GM18861 (cell line): ENCODE measurements at regions not wholly inside any gene's neighbourhood (a gene's known extent, or its start where the extent isn't known, plus 50 kb on each side); places are given as distances from the start of the nearest gene placed in this dataset.
"Not testable (repeated sequence)": the region's sequence is repeated elsewhere in the genome, so short reads cannot be mapped to it uniquely, and the experiment has no call there.

ENCODE experiments used
- ATAC-seq: cut with Tn5 transposase; IDR thresholded peaks from one replicate; pipeline ENCODE4 v1.9.1; 2021; ENCODE audit not compliant: unreplicated experiment

GRCh38 chr13:63444225-63444624 lies 2028.6 kb upstream of the PCDH20 start:
- ATAC-seq = not testable (repeated sequence)

DNA sequence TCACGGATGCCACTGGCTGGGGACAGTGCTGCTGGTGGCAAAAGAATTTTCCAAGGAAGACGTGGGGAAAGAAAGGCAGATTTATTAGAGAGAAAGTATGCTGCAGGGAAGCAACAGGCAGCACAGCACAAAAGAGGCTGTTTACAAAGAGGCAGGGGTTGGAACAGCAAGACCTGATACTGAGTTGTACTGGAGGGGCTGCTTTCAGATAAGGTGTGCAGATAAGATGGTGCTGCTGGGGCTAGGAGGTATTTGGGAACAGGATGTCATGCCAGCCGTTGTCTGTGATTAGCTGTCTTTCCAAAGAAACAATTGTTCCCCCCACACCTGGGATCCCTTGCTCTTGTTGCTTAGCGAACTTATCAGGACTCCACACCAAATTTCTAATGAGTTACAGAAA lies 2023.3 kb upstream of the PCDH20 start:
- no peak for ATAC-seq

DNA sequence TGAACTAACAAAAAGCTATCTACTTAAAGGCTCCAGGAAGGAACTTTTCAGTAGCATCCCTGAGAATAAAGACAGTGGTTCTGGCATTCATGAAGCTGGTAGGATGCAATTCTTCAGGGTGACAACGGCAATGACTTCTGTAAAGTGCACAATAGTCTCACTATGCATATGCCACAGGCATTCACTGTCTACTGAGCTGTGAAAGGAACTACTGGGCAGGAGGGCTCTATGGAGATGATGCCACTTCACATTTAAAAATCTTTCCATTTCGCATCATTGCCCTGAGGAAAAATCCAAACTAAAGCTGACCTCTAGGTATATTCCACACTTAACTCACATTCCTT lies 2020.6 kb upstream of the PCDH20 start:
- no peak for ATAC-seq

- ATAC-seq = no peak
Measured at GRCh38 chr13:63435667-63436324, 2020.1 kb upstream of the PCDH20 start.

DNA sequence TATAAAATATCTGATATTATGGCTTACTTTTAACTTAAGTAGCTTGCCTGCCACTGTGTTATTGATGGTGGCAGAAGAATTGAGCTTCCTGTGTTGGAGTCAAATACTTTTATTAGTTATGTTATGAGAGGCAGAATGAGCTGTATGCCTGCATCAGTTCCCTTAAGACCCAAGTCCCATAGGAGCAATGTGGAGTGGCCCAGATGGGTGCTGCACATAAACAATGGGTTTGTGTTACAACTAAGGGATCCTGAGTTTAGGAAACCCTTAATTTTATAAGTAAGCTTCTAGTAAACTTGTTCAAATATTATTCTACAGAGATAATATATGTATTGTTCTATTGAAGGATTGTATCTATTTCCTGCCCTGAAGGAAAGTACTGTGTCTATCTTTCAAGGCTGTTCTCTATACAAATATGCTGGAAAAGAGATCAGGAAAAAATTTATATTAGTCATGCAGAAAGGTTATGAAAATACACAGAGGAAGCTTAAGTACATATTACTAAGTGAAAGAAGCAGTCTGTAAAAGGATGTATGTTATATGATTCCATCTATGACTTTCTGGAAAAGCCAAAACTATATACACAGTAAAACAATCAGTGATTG lies 2018.0 kb upstream of the PCDH20 start:
- no peak for ATAC-seq

- no peak for ATAC-seq
Measured at GRCh38 chr13:63427170-63427569, 2011.5 kb upstream of the PCDH20 start.

DNA sequence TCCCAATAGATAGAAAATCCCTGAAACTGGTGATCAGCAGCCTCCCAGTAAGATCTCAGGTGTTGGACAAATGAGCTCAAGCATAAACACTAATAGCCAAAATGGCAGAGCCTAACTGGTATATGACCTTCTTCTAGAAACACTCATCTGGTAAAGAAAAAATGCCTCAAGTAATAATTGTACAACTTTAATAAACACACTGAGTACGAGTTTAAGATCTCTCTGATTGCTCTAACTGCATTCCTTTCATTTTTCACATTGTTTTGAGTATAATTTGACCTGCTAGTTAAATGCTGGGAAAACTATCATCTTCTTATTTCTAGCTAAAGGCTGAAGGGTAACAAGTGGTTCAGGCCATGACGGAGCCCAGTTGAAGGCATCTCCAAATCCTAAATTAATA lies 2009.5 kb upstream of the PCDH20 start:
- no peak for ATAC-seq

GRCh38 chr13:63421123-63421522 lies 2005.5 kb upstream of the PCDH20 start:
- no peak for ATAC-seq

- ATAC-seq = no peak
Measured at GRCh38 chr13:63420685-63421084, 2005.0 kb upstream of the PCDH20 start.

- ATAC-seq = no peak
Measured at GRCh38 chr13:63414247-63414646, 1998.6 kb upstream of the PCDH20 start.

DNA sequence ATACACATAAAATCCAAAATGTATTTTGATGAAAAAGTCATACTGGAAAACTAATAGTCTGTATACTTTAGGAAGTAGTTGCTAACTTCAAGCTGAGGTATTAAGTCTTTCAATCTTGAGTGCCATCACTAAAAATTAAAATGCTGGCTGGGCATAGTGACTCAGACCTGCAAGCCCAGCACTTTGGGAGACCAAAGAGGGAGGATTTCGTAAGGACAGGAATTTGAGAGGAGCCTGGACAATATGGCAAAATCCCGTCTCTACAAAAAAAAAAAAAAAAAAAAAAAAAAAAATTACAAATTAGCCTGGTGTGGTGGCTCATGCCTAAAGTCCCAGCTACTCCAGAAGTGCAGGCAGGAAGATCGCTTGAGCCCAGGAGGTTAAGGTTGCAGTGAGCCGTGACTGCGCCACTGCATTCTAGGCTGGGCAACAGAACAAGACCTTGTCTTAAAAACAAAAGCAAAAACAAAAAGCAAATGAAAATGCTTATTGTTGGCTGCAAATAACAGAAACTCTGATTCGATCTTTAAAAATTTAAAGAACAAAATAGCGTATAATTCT lies 1994.2 kb upstream of the PCDH20 start:
- ATAC-seq = no peak

DNA sequence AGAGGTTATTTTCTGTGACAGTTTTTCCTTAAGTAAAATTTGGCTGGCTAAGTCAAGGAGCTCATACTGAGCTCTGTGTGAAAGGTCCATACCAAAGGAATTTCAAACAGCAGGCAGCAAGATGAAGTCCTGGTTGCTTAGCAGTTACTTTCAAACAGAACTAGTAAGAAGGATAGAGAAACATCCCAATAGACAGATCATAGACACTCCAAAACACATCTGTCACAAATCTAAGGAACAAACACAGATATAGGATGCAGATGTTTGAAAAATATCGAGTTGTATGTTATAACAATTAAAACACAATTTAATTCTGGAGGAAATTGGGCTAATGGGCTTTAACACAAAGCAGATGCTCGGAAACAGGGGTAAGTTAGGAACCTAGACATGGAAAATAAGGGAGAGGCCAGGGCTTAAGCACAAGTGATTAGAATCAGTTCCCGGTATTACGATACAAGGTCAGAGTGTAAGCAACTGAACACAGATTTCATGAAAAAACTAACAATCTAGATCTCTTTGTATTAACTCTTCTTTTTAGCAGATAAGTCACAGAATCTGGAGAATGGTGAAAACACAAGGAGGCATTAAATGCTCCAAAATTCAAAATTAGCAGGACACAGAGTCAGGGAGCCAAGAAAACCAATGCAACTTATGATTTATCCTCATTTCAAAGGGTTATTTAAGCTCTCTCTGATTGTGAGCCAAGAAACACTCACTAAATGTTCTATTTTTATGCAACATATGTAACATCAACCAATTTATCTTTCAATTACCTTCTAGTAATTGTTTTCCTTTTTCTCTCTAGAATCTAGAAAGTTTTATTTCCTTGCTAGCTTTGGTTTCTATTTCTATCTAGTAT lies 1992.9 kb upstream of the PCDH20 start:
- no peak for ATAC-seq

DNA sequence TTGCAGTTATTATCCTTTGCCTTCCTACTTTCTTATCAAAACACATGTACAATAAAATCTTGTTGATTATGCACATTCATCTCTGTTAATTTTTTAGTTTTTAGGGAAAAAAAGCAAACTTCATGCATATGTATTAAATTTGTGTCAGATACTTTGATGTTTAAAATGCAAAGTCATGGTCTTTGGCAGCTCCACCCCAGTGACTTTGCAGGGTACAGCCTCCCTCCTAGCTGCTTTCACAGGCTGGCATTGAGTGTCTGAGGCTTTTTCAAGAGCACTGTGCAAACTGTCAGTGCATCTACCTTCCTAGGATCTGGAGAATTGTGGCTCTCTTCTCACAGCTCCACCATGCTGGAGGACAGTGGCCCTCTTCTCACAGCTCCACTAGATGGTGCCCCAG lies 1988.1 kb upstream of the PCDH20 start:
- no peak for ATAC-seq

- ATAC-seq = no peak
Measured at GRCh38 chr13:63396746-63397145, 1981.1 kb upstream of the PCDH20 start.

- ATAC-seq = no peak
Measured at GRCh38 chr13:63393112-63393511, 1977.5 kb upstream of the PCDH20 start.

- ATAC-seq = no peak
Measured at GRCh38 chr13:63389756-63390155, 1974.1 kb upstream of the PCDH20 start.

DNA sequence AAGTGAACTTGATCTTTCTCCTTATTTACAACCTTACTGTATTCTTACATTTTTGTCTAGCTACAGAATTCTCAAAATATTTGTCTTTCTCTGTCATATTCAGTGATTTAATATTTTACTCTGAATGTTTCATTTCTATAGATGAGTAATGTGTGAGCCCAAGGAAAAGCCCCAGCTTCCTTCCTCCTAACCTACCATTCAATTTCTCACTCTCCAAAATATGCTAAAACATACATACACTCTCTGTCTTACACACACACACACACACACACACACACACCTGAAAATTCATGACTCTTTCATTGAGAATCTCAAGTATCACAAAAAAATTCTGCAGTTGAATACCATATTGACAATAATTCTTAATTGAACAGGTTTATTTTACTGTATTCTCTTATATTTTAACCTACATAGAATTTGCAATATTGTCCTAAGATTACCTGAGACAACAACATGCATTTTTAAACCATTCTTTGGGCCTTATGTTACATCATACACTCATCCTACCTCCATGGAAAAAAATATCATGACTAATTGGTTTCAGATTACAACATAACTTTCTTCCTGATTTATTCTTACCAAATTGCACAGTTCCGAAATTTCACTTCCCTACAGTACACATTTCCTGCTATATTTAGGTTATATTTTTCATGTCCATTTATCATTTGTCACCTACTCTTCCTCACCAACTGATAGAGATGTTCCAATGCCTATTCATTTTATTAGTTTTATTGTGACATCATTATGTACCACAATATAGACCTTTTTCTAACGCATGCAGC lies 1965.6 kb upstream of the PCDH20 start:
- ATAC-seq = no peak

DNA sequence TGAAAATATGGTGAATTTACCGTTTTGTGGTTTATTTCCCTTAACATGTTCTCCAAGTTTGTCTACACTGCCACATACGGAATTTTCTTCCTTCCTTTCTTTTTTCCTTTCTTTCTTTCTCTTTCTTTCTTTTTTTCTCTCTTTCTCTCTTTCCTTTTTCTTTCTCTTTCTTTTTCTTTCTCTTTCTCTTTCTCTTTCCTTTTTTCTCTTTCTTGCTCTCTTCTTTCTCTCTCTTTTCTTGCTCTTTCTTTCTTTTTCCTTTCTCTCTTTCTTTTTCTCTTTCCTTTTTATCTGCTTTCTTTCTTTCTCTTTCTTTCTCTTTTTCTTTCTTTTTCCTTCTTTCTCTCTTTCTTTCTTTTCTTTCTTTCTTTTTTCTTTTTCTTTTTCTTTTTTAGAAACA lies 1962.3 kb upstream of the PCDH20 start:
- no peak for ATAC-seq

GRCh38 chr13:63370101-63370500 lies 1954.5 kb upstream of the PCDH20 start:
- ATAC-seq = no peak

- ATAC-seq = no peak
Measured at GRCh38 chr13:63367522-63368198, 1952.0 kb upstream of the PCDH20 start.

DNA sequence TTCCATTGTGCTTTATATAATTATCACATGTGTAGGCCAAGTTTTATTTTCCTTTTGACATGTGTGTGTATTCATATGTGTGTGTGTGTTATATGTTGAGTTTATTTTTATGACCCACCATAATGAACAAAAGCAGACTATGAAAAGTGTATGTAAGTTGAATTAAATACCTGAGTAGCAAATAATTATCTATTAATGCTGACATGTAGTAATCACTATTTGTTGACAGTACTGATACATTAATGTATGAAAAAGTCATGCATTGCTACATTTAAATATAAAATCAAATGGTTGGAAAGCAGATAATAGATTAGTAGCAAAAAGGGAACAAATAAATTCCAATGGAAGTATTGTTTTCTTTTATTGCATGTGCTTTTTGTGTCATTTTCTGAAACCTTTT lies 1948.5 kb upstream of the PCDH20 start:
- no peak for ATAC-seq
